ENCODE measurements at regions not wholly inside any gene's neighbourhood (a gene's known extent, or its start where the extent isn't known, plus 50 kb on each side); places are given as distances from the start of the nearest gene placed in this dataset.

GRCh38 chr13:81686877-81687276 lies 1346.0 kb upstream of the SPRY2 start:
- no peaks in the 10 kb centered on the region for H3K36me3 ChIP-seq (ENCODE audit: insufficient read depth, low read length)
- no peak overlapping the region for H3K27ac ChIP-seq (ENCODE audit: low read length)
- no peaks in the 10 kb centered on the region for H3K27me3 ChIP-seq (ENCODE audit: insufficient read depth, low read depth, low read length)
- no peak overlapping the region for H2AFZ ChIP-seq (ENCODE audit: low read depth, low read length)
- H4K20me1 ChIP-seq (ENCODE audit: insufficient read depth), result no peaks in the 10 kb centered on the region
- H3F3A ChIP-seq (ENCODE audit: insufficient read depth, low read length, poor library complexity, severe bottlenecking), result no peaks in the 10 kb centered on the region
- no peak overlapping the region for H3K4me2 ChIP-seq (ENCODE audit: low read length)
- no peak overlapping the region for H3K9ac ChIP-seq (ENCODE audit: low read length)
- no peaks in the 10 kb centered on the region for H3K9me3 ChIP-seq (ENCODE audit: low read length)
- H3K9me2 ChIP-seq (ENCODE audit: insufficient read depth, low read length), result no peaks in the 10 kb centered on the region
- no peak for TF ChIP-seq CTCF (IDR thresholded peaks at IDR 0.05; ENCODE audit: poor library complexity, severe bottlenecking)
- no peak for TF ChIP-seq MXI1 (conservative IDR thresholded peaks at IDR 0.05; ENCODE audit: poor library complexity, severe bottlenecking)
- TF ChIP-seq EP300 (conservative IDR thresholded peaks at IDR 0.05; ENCODE audit: poor library complexity, severe bottlenecking), result no peak
- TF ChIP-seq RAD21 (conservative IDR thresholded peaks at IDR 0.05), result no peak
- TF ChIP-seq SMC3 (conservative IDR thresholded peaks at IDR 0.05; ENCODE audit: poor library complexity), result no peak
- TF ChIP-seq POLR2AphosphoS5 (IDR thresholded peaks at IDR 0.05), result no peak
- no peak for TF ChIP-seq TAF1 (IDR thresholded peaks at IDR 0.05; ENCODE audit: low read depth)
- TF ChIP-seq EZH2 (IDR thresholded peaks at IDR 0.05; ENCODE audit: borderline replicate concordance, insufficient read depth, low read length, poor library complexity, severe bottlenecking), result no peak
- no peak for TF ChIP-seq REST (IDR thresholded peaks at IDR 0.05; ENCODE audit: borderline replicate concordance)
- no peaks in the 10 kb centered on the region for H3K79me2 ChIP-seq (replicated peaks; ENCODE audit: insufficient read depth, low read length)
- no peak overlapping the region for H3K4me3 ChIP-seq (ENCODE audit: low read length)

GRCh38 chr13:81683521-81683920 lies 1342.6 kb upstream of the SPRY2 start:
- H3K9me3 ChIP-seq (ENCODE audit: low read length), result no peaks in the 10 kb centered on the region
- H3K4me2 ChIP-seq (ENCODE audit: low read length), result no peak overlapping the region
- H3K9me2 ChIP-seq (ENCODE audit: insufficient read depth, low read length), result no peaks in the 10 kb centered on the region
- no peaks in the 10 kb centered on the region for H3K36me3 ChIP-seq (ENCODE audit: insufficient read depth, low read length)
- no peaks in the 10 kb centered on the region for H3K27me3 ChIP-seq (ENCODE audit: insufficient read depth, low read depth, low read length)
- no peak overlapping the region for H3K4me3 ChIP-seq (ENCODE audit: low read length)
- no peaks in the 10 kb centered on the region for H3K79me2 ChIP-seq (replicated peaks; ENCODE audit: insufficient read depth, low read length)
- TF ChIP-seq SMC3 (conservative IDR thresholded peaks at IDR 0.05; ENCODE audit: poor library complexity) (no peak), REST (IDR thresholded peaks at IDR 0.05; ENCODE audit: borderline replicate concordance) (no peak), MXI1 (conservative IDR thresholded peaks at IDR 0.05; ENCODE audit: poor library complexity, severe bottlenecking) (no peak), CTCF (IDR thresholded peaks at IDR 0.05; ENCODE audit: poor library complexity, severe bottlenecking) (no peak), EZH2 (IDR thresholded peaks at IDR 0.05; ENCODE audit: borderline replicate concordance, insufficient read depth, low read length, poor library complexity, severe bottlenecking) (no peak), TAF1 (IDR thresholded peaks at IDR 0.05; ENCODE audit: low read depth) (no peak), EP300 (conservative IDR thresholded peaks at IDR 0.05; ENCODE audit: poor library complexity, severe bottlenecking) (no peak), RAD21 (conservative IDR thresholded peaks at IDR 0.05) (no peak), POLR2AphosphoS5 (IDR thresholded peaks at IDR 0.05) (no peak)
- no peak overlapping the region for H3K9ac ChIP-seq (ENCODE audit: low read length)
- H3K27ac ChIP-seq (ENCODE audit: low read length), result no peak overlapping the region
- no peak overlapping the region for H2AFZ ChIP-seq (ENCODE audit: low read depth, low read length)
- H3F3A ChIP-seq (ENCODE audit: insufficient read depth, low read length, poor library complexity, severe bottlenecking), result no peaks in the 10 kb centered on the region
- no peaks in the 10 kb centered on the region for H4K20me1 ChIP-seq (ENCODE audit: insufficient read depth)
